ENCODE measurements at regions not wholly inside any gene's neighbourhood (a gene's known extent, or its start where the extent isn't known, plus 50 kb on each side); places are given as distances from the start of the nearest gene placed in this dataset.

- Histone ChIP-seq H3K4me3 (no peak overlapping the region), H3K27ac (peak overlapping the region in 9 of 12 donors; percentile 27 to 63 (median 52)), H3K4me1 (peaks cover 9 to 66% (median 32%) of the 10 kb centered on the region in 12 donors), H3K9me3 (no peaks in the 10 kb centered on the region), H3K36me3 (no peaks in the 10 kb centered on the region), H3K27me3 (no peaks in the 10 kb centered on the region)
- intact Hi-C loops (cut with DNase I), result loop anchor here in 1 of 10 donors (5.0 kb wide), 1 partner anchor 45 kb away; no protein-coding TSS in a partner anchor
- 34 to 51% (median 43%) methylated on average over 10 of the region's 10 CpGs for WGBS, 4 donors
- DNase-seq (no peak), ATAC-seq (peak; percentile 35 to 64 (median 54))
- TF ChIP-seq, protein P1, sequence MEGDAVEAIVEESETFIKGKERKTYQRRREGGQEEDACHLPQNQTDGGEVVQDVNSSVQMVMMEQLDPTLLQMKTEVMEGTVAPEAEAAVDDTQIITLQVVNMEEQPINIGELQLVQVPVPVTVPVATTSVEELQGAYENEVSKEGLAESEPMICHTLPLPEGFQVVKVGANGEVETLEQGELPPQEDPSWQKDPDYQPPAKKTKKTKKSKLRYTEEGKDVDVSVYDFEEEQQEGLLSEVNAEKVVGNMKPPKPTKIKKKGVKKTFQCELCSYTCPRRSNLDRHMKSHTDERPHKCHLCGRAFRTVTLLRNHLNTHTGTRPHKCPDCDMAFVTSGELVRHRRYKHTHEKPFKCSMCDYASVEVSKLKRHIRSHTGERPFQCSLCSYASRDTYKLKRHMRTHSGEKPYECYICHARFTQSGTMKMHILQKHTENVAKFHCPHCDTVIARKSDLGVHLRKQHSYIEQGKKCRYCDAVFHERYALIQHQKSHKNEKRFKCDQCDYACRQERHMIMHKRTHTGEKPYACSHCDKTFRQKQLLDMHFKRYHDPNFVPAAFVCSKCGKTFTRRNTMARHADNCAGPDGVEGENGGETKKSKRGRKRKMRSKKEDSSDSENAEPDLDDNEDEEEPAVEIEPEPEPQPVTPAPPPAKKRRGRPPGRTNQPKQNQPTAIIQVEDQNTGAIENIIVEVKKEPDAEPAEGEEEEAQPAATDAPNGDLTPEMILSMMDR (IDR thresholded peaks at IDR 0.05), result no peak
- TF ChIP-seq POLR2A (IDR thresholded peaks at IDR 0.05), result no peak
These were observed 155.8 kb upstream of the FOXN3 start for GRCh38 chr14:89572596-89573398.

DNA sequence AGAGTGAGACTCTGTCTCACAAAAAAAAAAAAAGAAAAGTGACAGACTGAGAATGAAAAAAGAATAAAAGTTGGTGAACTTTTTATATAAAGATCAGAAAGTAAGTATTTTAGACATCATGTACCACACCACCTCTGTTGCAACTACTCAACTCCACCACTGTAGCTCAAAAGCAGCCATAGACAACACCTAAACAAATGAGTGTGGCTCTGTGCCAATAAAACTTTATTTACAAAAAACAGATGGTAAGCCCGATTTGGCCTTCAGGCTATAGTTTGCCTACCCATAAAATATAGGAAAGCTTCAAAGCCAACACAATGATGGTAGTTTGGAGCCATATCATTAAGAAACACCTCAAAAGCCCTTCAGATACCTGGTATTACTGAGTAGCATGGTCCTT lies 154.5 kb upstream of the FOXN3 start:
- Histone ChIP-seq H3K4me1 (peaks cover 9 to 62% (median 31%) of the 10 kb centered on the region in 12 donors), H3K27me3 (no peaks in the 10 kb centered on the region), H3K9me3 (no peaks in the 10 kb centered on the region), H3K4me3 (no peak overlapping the region), H3K27ac (peak overlapping the region in 4 of 12 donors; percentile 35 to 58 (median 48)), H3K36me3 (no peaks in the 10 kb centered on the region)
- TF ChIP-seq, protein P1 (IDR thresholded peaks at IDR 0.05), result no peak
- TF ChIP-seq POLR2A (IDR thresholded peaks at IDR 0.05), result no peak
- no peak for DNase-seq
- intact Hi-C loops (cut with DNase I), result loop anchor here in 1 of 10 donors (5.0 kb wide), 1 partner anchor 46 kb away; no protein-coding TSS in a partner anchor
- ATAC-seq, result no peak
- 62 to 77% (median 69%) methylated on average over 1 of the region's 1 CpG for WGBS, 4 donors

- no peaks in the 10 kb centered on the region for H3K36me3 ChIP-seq
- no peak for DNase-seq
- H3K9me3 ChIP-seq, result no peaks in the 10 kb centered on the region
- H3K27ac ChIP-seq, result no peak overlapping the region
- H3K27me3 ChIP-seq, result no peaks in the 10 kb centered on the region
- ATAC-seq, result no peak
- no peak overlapping the region for H3K4me3 ChIP-seq
- peaks cover 0 to 45% (median 8%) of the 10 kb centered on the region in 12 donors for H3K4me1 ChIP-seq
- intact Hi-C loops (cut with DNase I), result no loop called here
- WGBS, 4 donors, result 84 to 91% (median 89%) methylated on average over 3 of the region's 3 CpGs
- TF ChIP-seq POLR2A (IDR thresholded peaks at IDR 0.05), result no peak
- TF ChIP-seq, protein P1 (IDR thresholded peaks at IDR 0.05), result no peak
These were observed 149.8 kb upstream of the FOXN3 start for GRCh38 chr14:89566644-89567415.

DNA sequence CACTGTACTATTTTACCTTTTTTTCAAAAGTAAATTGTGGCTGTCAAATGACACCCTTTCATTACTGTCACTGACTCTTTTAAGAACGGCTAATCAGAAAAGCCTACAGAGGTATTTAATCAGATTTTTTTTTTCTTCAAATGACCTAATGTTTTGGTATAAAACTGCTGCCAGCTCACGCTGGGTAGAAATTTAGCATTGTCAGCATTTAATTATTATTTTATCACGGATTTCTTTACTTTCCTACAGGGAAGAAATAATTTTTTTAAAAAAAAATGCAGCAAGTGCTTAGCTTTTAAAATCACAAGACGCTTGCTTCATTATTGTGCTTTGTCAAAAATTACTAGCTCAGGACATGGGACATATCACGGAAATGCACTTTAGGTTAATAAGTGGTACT lies 149.1 kb upstream of the FOXN3 start:
- Histone ChIP-seq H3K4me1 (peaks cover 0 to 45% (median 7%) of the 10 kb centered on the region in 12 donors), H3K4me3 (no peak overlapping the region), H3K9me3 (no peaks in the 10 kb centered on the region), H3K27me3 (no peaks in the 10 kb centered on the region), H3K36me3 (no peaks in the 10 kb centered on the region), H3K27ac (no peak overlapping the region)
- DNase-seq, result no peak
- TF ChIP-seq, protein P1 (IDR thresholded peaks at IDR 0.05), result no peak
- TF ChIP-seq POLR2A (IDR thresholded peaks at IDR 0.05), result no peak
- 87 to 91% (median 87%) methylated on average over 5 of the region's 5 CpGs for WGBS, 4 donors
- ATAC-seq, result no peak
- intact Hi-C loops (cut with DNase I), result no loop called here

All from heart left ventricle (tissue), 16 donors.